DOHH2 (cell line): ENCODE measurements at regions not wholly inside any gene's neighbourhood (a gene's known extent, or its start where the extent isn't known, plus 50 kb on each side); places are given as distances from the start of the nearest gene placed in this dataset.

Experiments used
- CTCF ChIP-seq: fragments of 200-600 bp; sonication (generic); IDR thresholded peaks from one replicate; pipeline ENCODE4 v1.5.1; 2014; ENCODE audit warnings: antibody characterized with exemption, mild to moderate bottlenecking, low read depth, low read length; ENCODE audit not compliant: poor library complexity, severe bottlenecking
- EZH2phosphoT487 ChIP-seq: fragments of 200-600 bp; sonication (generic); IDR thresholded peaks from 2 replicates; pipeline ENCODE4 v1.6.1; 2017; ENCODE audit warnings: borderline replicate concordance, mild to moderate bottlenecking, antibody characterized with exemption, low read length, moderate library complexity, mixed read lengths

- TF ChIP-seq CTCF, result no peak
- TF ChIP-seq EZH2phosphoT487, result no peak
Measured at GRCh38 chr5:85096421-85096820, 711.7 kb upstream of the EDIL3 start.
